NCI-H510A (cell line): ENCODE measurements at regions not wholly inside any gene's neighbourhood (a gene's known extent, or its start where the extent isn't known, plus 50 kb on each side); places are given as distances from the start of the nearest gene placed in this dataset.

ENCODE experiments used
- DNase-seq: peaks from one replicate; lab custom pipeline; 2025; lab: John Stamatoyannopoulos, UW

- DNase-seq = no peak
Measured at GRCh38 chr15:87154761-87155160, 1075.1 kb downstream of the AGBL1 start.

GRCh38 chr15:87151202-87151748, 1071.6 kb downstream of the AGBL1 start:
- DNase-seq = no peak

GRCh38 chr15:87145696-87146095, 1066.0 kb downstream of the AGBL1 start:
- DNase-seq = no peak

GRCh38 chr15:87144775-87145174, 1065.1 kb downstream of the AGBL1 start:
- DNase-seq = peak; percentile 38

- DNase-seq = no peak
Measured at GRCh38 chr15:87142096-87142495, 1062.4 kb downstream of the AGBL1 start.

GRCh38 chr15:87135109-87135508, 1055.4 kb downstream of the AGBL1 start:
- no peak for DNase-seq

GRCh38 chr15:87133704-87134103, 1054.0 kb downstream of the AGBL1 start:
- DNase-seq = no peak

- no peak for DNase-seq
Measured at GRCh38 chr15:87131067-87131466, 1051.4 kb downstream of the AGBL1 start.

GRCh38 chr15:87129916-87130315, 1050.2 kb downstream of the AGBL1 start:
- DNase-seq = no peak

- no peak for DNase-seq
Measured at GRCh38 chr15:87123676-87124382, 1044.2 kb downstream of the AGBL1 start.

GRCh38 chr15:87121336-87121735, 1041.7 kb downstream of the AGBL1 start:
- DNase-seq = no peak

GRCh38 chr15:87120555-87120954, 1040.9 kb downstream of the AGBL1 start:
- DNase-seq = no peak

- DNase-seq = no peak
Measured at GRCh38 chr15:87118846-87119245, 1039.2 kb downstream of the AGBL1 start.

GRCh38 chr15:87118435-87118834, 1038.8 kb downstream of the AGBL1 start:
- DNase-seq = no peak

GRCh38 chr15:87115795-87116194, 1036.1 kb downstream of the AGBL1 start:
- DNase-seq = no peak

- no peak for DNase-seq
Measured at GRCh38 chr15:87099916-87100315, 1020.2 kb downstream of the AGBL1 start.

- DNase-seq = no peak
Measured at GRCh38 chr15:87089551-87089950, 1009.9 kb downstream of the AGBL1 start.

- DNase-seq = no peak
Measured at GRCh38 chr15:87083201-87083600, 1003.5 kb downstream of the AGBL1 start.

- DNase-seq = no peak
Measured at GRCh38 chr15:87082581-87082980, 1002.9 kb downstream of the AGBL1 start.

- no peak for DNase-seq
Measured at GRCh38 chr15:87080547-87080946, 1000.9 kb downstream of the AGBL1 start.
